PC-3 (cell line): ENCODE measurements at regions not wholly inside any gene's neighbourhood (a gene's known extent, or its start where the extent isn't known, plus 50 kb on each side); places are given as distances from the start of the nearest gene placed in this dataset.

ENCODE experiments used
- ATAC-seq: fragments of 200-7000 bp; cut with Tn5 transposase; 2 replicates; pipeline ENCODE4 v1.9.1; 2020; ENCODE audit warnings: mild to moderate bottlenecking, moderate library complexity
- BruUV-seq: library from RNA; stranded (reverse); fragments of 400-500 nt; replicated peaks from 2 replicates; lab custom pipeline; 2021; lab: Mats Ljungman, UMichigan
- CTCF ChIA-PET: fragments of 300-600 bp; sonication (Branson Sonifier 250); formaldehyde crosslinking; loops from one replicate; lab custom pipeline; 2022; ENCODE audit warnings: antibody characterized with exemption; lab: Charles Lee
- POLR2A ChIA-PET: fragments of 300-600 bp; sonication (Branson Sonifier 250); formaldehyde crosslinking; loops from one replicate; lab custom pipeline; 2022; ENCODE audit warnings: antibody characterized with exemption; ENCODE audit not compliant: unreplicated experiment; lab: Charles Lee
- DNase-seq: peaks from one replicate; pipeline ENCODE4 v3.0.0-alpha.2; 2015
- H2AFZ ChIP-seq: fragments of 300-600 bp; sonication (generic); 2 replicates; pipeline ENCODE4 v1.6.0; 2016; ENCODE audit warnings: antibody characterized with exemption, low read length
- H3F3A ChIP-seq: fragments of 300-600 bp; sonication (generic); one replicate; pipeline ENCODE4 v1.6.0; 2017; ENCODE audit warnings: antibody characterized with exemption, low read length, control low read depth, mild to moderate bottlenecking; ENCODE audit not compliant: unreplicated experiment
- H3K27ac ChIP-seq: fragments of 300-600 bp; sonication (generic); 2 replicates; pipeline ENCODE4 v1.5.1; 2016; ENCODE audit warnings: mild to moderate bottlenecking, low read length
- H3K27me3 ChIP-seq: fragments of 300-600 bp; sonication (generic); 2 replicates; pipeline ENCODE4 v1.6.1; 2016; ENCODE audit warnings: low read length, mixed read lengths
- H3K36me3 ChIP-seq: fragments of 300-600 bp; sonication (generic); 2 replicates; pipeline ENCODE4 v1.6.1; 2016; ENCODE audit warnings: low read depth, mixed run types, low read length, mixed read lengths
- H3K4me1 ChIP-seq: fragments of 300-600 bp; sonication (generic); 2 replicates; pipeline ENCODE4 v1.5.1; 2016; ENCODE audit warnings: low read length; ENCODE audit not compliant: insufficient read depth
- H3K4me2 ChIP-seq: fragments of 300-600 bp; sonication (generic); 2 replicates; pipeline ENCODE4 v1.6.0; 2016; ENCODE audit warnings: low read length
- H3K4me3 ChIP-seq: fragments of 300-600 bp; sonication (generic); 2 replicates; pipeline ENCODE4 v1.5.1; 2016; ENCODE audit warnings: mild to moderate bottlenecking, low read length, mixed read lengths
- H3K79me2 ChIP-seq: fragments of 300-600 bp; sonication (generic); 2 replicates; pipeline ENCODE4 v1.6.1; 2017; ENCODE audit warnings: low read length, mixed read lengths
- H3K9ac ChIP-seq: fragments of 300-600 bp; sonication (generic); 2 replicates; pipeline ENCODE4 v1.6.0; 2016; ENCODE audit warnings: mild to moderate bottlenecking, low read length
- H3K9me2 ChIP-seq: fragments of 300-600 bp; sonication (generic); replicated peaks from 2 replicates; pipeline ENCODE4 v1.6.1; 2016; ENCODE audit warnings: mixed run types, low read length, mixed read lengths
- H3K9me3 ChIP-seq: fragments of 300-600 bp; sonication (generic); 2 replicates; pipeline ENCODE4 v1.6.1; 2016; ENCODE audit warnings: low read length, mixed read lengths
- H4K20me1 ChIP-seq: fragments of 300-600 bp; sonication (generic); 2 replicates; pipeline ENCODE4 v1.6.1; 2016; ENCODE audit warnings: low read length, mixed read lengths
- CTCF ChIP-seq: fragments of 300-600 bp; sonication (generic); conservative IDR thresholded peaks from 2 replicates; pipeline ENCODE4 v1.5.1; 2017; ENCODE audit warnings: antibody characterized with exemption, low read depth, mild to moderate bottlenecking, low read length
- EZH2 ChIP-seq: fragments of 300-600 bp; sonication (generic); IDR thresholded peaks from one replicate; pipeline ENCODE4 v1.6.1; 2017; ENCODE audit warnings: antibody characterized with exemption, mild to moderate bottlenecking, low read length; ENCODE audit not compliant: unreplicated experiment
- EZH2phosphoT487 ChIP-seq: fragments of 300-600 bp; sonication (generic); IDR thresholded peaks from 2 replicates; pipeline ENCODE4 v1.6.1; 2018; ENCODE audit warnings: mild to moderate bottlenecking, antibody characterized with exemption, low read length, borderline replicate concordance
- intact Hi-C: fragments of 100-400 bp; cut with micrococcal nuclease; formaldehyde crosslinking; loops from 2 replicates; pipeline ENCODE4 v1.9.0; 2023

GRCh38 chr1:60348884-60349283 lies 275.3 kb upstream of the C1orf87 start:
- Histone ChIP-seq H3K9ac (no peak overlapping the region), H3K4me2 (no peak overlapping the region), H3K27me3 (no peaks in the 10 kb centered on the region), H3K4me3 (no peak overlapping the region), H3K9me2 (no peaks in the 10 kb centered on the region), H3K36me3 (no peaks in the 10 kb centered on the region), H3K27ac (no peak overlapping the region), H3K79me2 (no peaks in the 10 kb centered on the region), H3K9me3 (no peaks in the 10 kb centered on the region), H3K4me1 (no peaks in the 10 kb centered on the region), H3F3A (no peaks in the 10 kb centered on the region), H2AFZ (no peak overlapping the region), H4K20me1 (no peaks in the 10 kb centered on the region)
- ATAC-seq (no peak), DNase-seq (no peak)
- BruUV-seq, result no TSS peak
- CTCF ChIA-PET, result no interaction called here
- POLR2A ChIA-PET, result no interaction called here
- intact Hi-C loops, result no loop called here
- TF ChIP-seq EZH2 (no peak), CTCF (no peak), EZH2phosphoT487 (no peak)

- H3K36me3 ChIP-seq, result no peaks in the 10 kb centered on the region
- H3K9me3 ChIP-seq, result no peaks in the 10 kb centered on the region
- no peak overlapping the region for H3K4me3 ChIP-seq
- POLR2A ChIA-PET, result no interaction called here
- BruUV-seq, result no TSS peak
- no peaks in the 10 kb centered on the region for H3F3A ChIP-seq
- H3K9me2 ChIP-seq, result no peaks in the 10 kb centered on the region
- H3K79me2 ChIP-seq, result no peaks in the 10 kb centered on the region
- peaks cover 17% of the 10 kb centered on the region for H3K4me1 ChIP-seq
- TF ChIP-seq EZH2 (no peak), CTCF (no peak), EZH2phosphoT487 (no peak)
- H3K9ac ChIP-seq, result no peak overlapping the region
- H4K20me1 ChIP-seq, result no peaks in the 10 kb centered on the region
- H3K27ac ChIP-seq, result no peak overlapping the region
- H3K27me3 ChIP-seq, result no peaks in the 10 kb centered on the region
- CTCF ChIA-PET, result no interaction called here
- no peak overlapping the region for H2AFZ ChIP-seq
- DNase-seq, result peak; percentile 37
- intact Hi-C loops, result no loop called here
- no peak for ATAC-seq
- no peak overlapping the region for H3K4me2 ChIP-seq
These were observed 272.1 kb upstream of the C1orf87 start for GRCh38 chr1:60345621-60346020.

GRCh38 chr1:60345049-60345448 lies 271.5 kb upstream of the C1orf87 start:
- ATAC-seq (no peak), DNase-seq (no peak)
- Histone ChIP-seq H3K27ac (no peak overlapping the region), H3K9me3 (no peaks in the 10 kb centered on the region), H3K27me3 (no peaks in the 10 kb centered on the region), H3K9me2 (no peaks in the 10 kb centered on the region), H4K20me1 (no peaks in the 10 kb centered on the region), H3K79me2 (no peaks in the 10 kb centered on the region), H3K4me3 (no peak overlapping the region), H3F3A (no peaks in the 10 kb centered on the region), H3K4me1 (peaks cover 17% of the 10 kb centered on the region), H3K4me2 (no peak overlapping the region), H3K9ac (no peak overlapping the region), H3K36me3 (no peaks in the 10 kb centered on the region), H2AFZ (no peak overlapping the region)
- ChIA-PET CTCF (no interaction called here), POLR2A (no interaction called here)
- no peak for TF ChIP-seq EZH2phosphoT487
- TF ChIP-seq EZH2, result no peak
- no peak for TF ChIP-seq CTCF
- no TSS peak for BruUV-seq
- intact Hi-C loops, result no loop called here
